Bronchial epithelial cell (primary cell): ENCODE measurements at regions not wholly inside any gene's neighbourhood (a gene's known extent, or its start where the extent isn't known, plus 50 kb on each side); places are given as distances from the start of the nearest gene placed in this dataset.

Source experiments
- DNase-seq: peaks from one replicate; pipeline ENCODE4 v3.0.0-alpha.2; 2010; ENCODE audit warnings: low read depth
- FAIRE-seq: peaks from 2 replicates; lab custom pipeline; 2011; peaks lifted over from hg19 to GRCh38; lab: Jason Lieb, UNC
- H3K27me3 ChIP-seq: 2 replicates; pipeline ENCODE4 v1.5.1; 2011; ENCODE audit warnings: low read length; ENCODE audit not compliant: control insufficient read depth, insufficient read depth
- H3K36me3 ChIP-seq: 2 replicates; pipeline ENCODE4 v1.5.1; 2011; ENCODE audit warnings: low read length; ENCODE audit not compliant: control insufficient read depth, insufficient read depth
- H3K4me3 ChIP-seq: 2 replicates; pipeline ENCODE4 v1.5.1; 2011; ENCODE audit warnings: mild to moderate bottlenecking, low read depth, low read length, control low read depth
- CTCF ChIP-seq: IDR thresholded peaks from 2 replicates; pipeline ENCODE4 v1.5.1; 2011; ENCODE audit warnings: mild to moderate bottlenecking, moderate library complexity, low read length, control low read depth, inconsistent platforms; ENCODE audit not compliant: insufficient read depth, severe bottlenecking

GRCh38 chr3:152208439-152208838 lies 60.3 kb upstream of the MBNL1 start:
- FAIRE-seq: no peak
- TF ChIP-seq CTCF: no peak

GRCh38 chr3:152209060-152209459 lies 59.7 kb upstream of the MBNL1 start:
- Histone ChIP-seq H3K36me3 (no peaks in the 10 kb centered on the region), H3K27me3 (no peaks in the 10 kb centered on the region), H3K4me3 (no peak overlapping the region)
- no peak for TF ChIP-seq CTCF
- FAIRE-seq (no peak), DNase-seq (peak; percentile 22)

More at GRCh38 chr3:152208439-152208838, 60.3 kb upstream of the MBNL1 start:
- H3K27me3 ChIP-seq: no peaks in the 10 kb centered on the region
- DNase-seq: no peak
- no peak overlapping the region for H3K4me3 ChIP-seq
- H3K36me3 ChIP-seq: no peaks in the 10 kb centered on the region

- FAIRE-seq (no peak), DNase-seq (no peak)
- Histone ChIP-seq H3K27me3 (no peaks in the 10 kb centered on the region), H3K4me3 (no peak overlapping the region), H3K36me3 (no peaks in the 10 kb centered on the region)
- TF ChIP-seq CTCF: no peak
Observed at GRCh38 chr3:152209776-152210175, 59.0 kb upstream of the MBNL1 start.

- H3K36me3 ChIP-seq: no peaks in the 10 kb centered on the region
- no peaks in the 10 kb centered on the region for H3K27me3 ChIP-seq
- no peak for FAIRE-seq
- DNase-seq: no peak
- TF ChIP-seq CTCF: no peak
- no peak overlapping the region for H3K4me3 ChIP-seq
Observed at GRCh38 chr3:152210697-152211096, 58.0 kb upstream of the MBNL1 start.

- Histone ChIP-seq H3K36me3 (no peaks in the 10 kb centered on the region), H3K27me3 (no peaks in the 10 kb centered on the region), H3K4me3 (no peak overlapping the region)
- no peak for DNase-seq
- TF ChIP-seq CTCF: no peak
- no peak for FAIRE-seq
Observed at GRCh38 chr3:152211655-152212054, 57.1 kb upstream of the MBNL1 start.

- no peak for TF ChIP-seq CTCF
- no peaks in the 10 kb centered on the region for H3K36me3 ChIP-seq
- H3K27me3 ChIP-seq: no peaks in the 10 kb centered on the region
- no peak for DNase-seq
- no peak overlapping the region for H3K4me3 ChIP-seq
- FAIRE-seq: no peak
Observed at GRCh38 chr3:152213203-152213602, 55.5 kb upstream of the MBNL1 start.
